CD4-positive, CD25-positive, alpha-beta regulatory T cell (primary cell): ENCODE measurements at regions not wholly inside any gene's neighbourhood (a gene's known extent, or its start where the extent isn't known, plus 50 kb on each side); places are given as distances from the start of the nearest gene placed in this dataset.

Source experiments
- ATAC-seq, 2 donors: fragments of 150-1000 bp; cut with Tn5 transposase; one replicate each; pipeline ENCODE4 v1.10.0; 2021; ENCODE audit warnings: low read depth in 2 of 2, moderate number of reproducible peaks in 2 of 2, moderate library complexity in 1 of 2
- DNase-seq, 3 donors: peaks; one replicate each; pipeline versions ENCODE4 v3.0.0 to v3.0.0-alpha.2; 2012 to 2022; ENCODE audit warnings: mixed read lengths in 1 of 3
- H3K27ac ChIP-seq: one replicate; pipeline ENCODE4 v1.7.0; 2013; ENCODE audit warnings: mild to moderate bottlenecking, low read length; ENCODE audit not compliant: insufficient read depth, poor library complexity, severe bottlenecking
- H3K27me3 ChIP-seq: one replicate; pipeline ENCODE4 v1.7.0; 2013; ENCODE audit warnings: low read length; ENCODE audit not compliant: control insufficient read depth, insufficient read depth
- H3K36me3 ChIP-seq: one replicate; pipeline ENCODE4 v1.7.0; 2013; ENCODE audit warnings: mild to moderate bottlenecking, low read length, moderate library complexity; ENCODE audit not compliant: control insufficient read depth, insufficient read depth
- H3K4me1 ChIP-seq: 2 replicates; pipeline ENCODE4 v1.7.0; 2013; ENCODE audit warnings: mild to moderate bottlenecking, low read length; ENCODE audit not compliant: insufficient read depth, control insufficient read depth, poor library complexity, severe bottlenecking
- H3K4me3 ChIP-seq: one replicate; pipeline ENCODE4 v1.7.0; 2013; ENCODE audit warnings: low read depth, mild to moderate bottlenecking, low read length, moderate library complexity
- H3K9me3 ChIP-seq, 2 experiments: 1 replicate in 1 of 2; 2 replicates in 1 of 2; pipeline ENCODE4 v1.7.0; 2013; ENCODE audit warnings: low read length in 2 of 2, mild to moderate bottlenecking in 1 of 2, moderate library complexity in 1 of 2; ENCODE audit not compliant: control insufficient read depth in 2 of 2
- H3K27ac Mint-ChIP-seq, 3 donors: one replicate each; pipeline ENCODE4 v1.8.0; 2020 to 2022; ENCODE audit warnings: mild to moderate bottlenecking in 3 of 3, mixed read lengths in 3 of 3, moderate library complexity in 2 of 3
- H3K27me3 Mint-ChIP-seq: one replicate; pipeline ENCODE4 v1.8.0; 2022; ENCODE audit warnings: mild to moderate bottlenecking, mixed read lengths
- H3K36me3 Mint-ChIP-seq: one replicate; pipeline ENCODE4 v1.8.0; 2020; ENCODE audit warnings: mixed read lengths
- H3K4me1 Mint-ChIP-seq, 4 donors: one replicate each; pipeline ENCODE4 v1.8.0; 2020 to 2022; ENCODE audit warnings: mixed read lengths in 4 of 4, mild to moderate bottlenecking in 1 of 4
- H3K4me3 Mint-ChIP-seq, 4 donors: one replicate each; pipeline ENCODE4 v1.8.0; 2020 to 2022; ENCODE audit warnings: mild to moderate bottlenecking in 4 of 4, mixed read lengths in 4 of 4, moderate library complexity in 3 of 4
- H3K9me3 Mint-ChIP-seq, 7 donors: one replicate each; pipeline ENCODE4 v1.8.0; 2020 to 2022; ENCODE audit warnings: mixed read lengths in 7 of 7, mild to moderate bottlenecking in 3 of 7, moderate library complexity in 2 of 7

- H3K4me3 Mint-ChIP-seq: no peak overlapping the region
- ATAC-seq (no peak), DNase-seq (no peak)
These were observed 188.7 kb upstream of the TPM1 start for GRCh38 chr15:62853841-62854225.

GRCh38 chr15:62854420-62855084 is 188.0 kb upstream of the TPM1 start:
- Mint-ChIP-seq H3K4me3 (no peak overlapping the region), H3K36me3 (no peaks in the 10 kb centered on the region), H3K4me1 (peaks cover 0 to 3% (median 0%) of the 10 kb centered on the region in 4 donors), H3K27ac (no peak overlapping the region), H3K9me3 (peaks cover 0 to 3% (median 0%) of the 10 kb centered on the region in 7 donors), H3K27me3 (no peaks in the 10 kb centered on the region)
- no peak overlapping the region for H3K4me3 ChIP-seq
- H3K27me3 ChIP-seq: peaks cover 2% of the 10 kb centered on the region
- no peak overlapping the region for H3K27ac ChIP-seq
- no peaks in the 10 kb centered on the region for H3K4me1 ChIP-seq
- H3K9me3 ChIP-seq: no peaks in the 10 kb centered on the region
- no peak for DNase-seq
- H3K36me3 ChIP-seq: no peaks in the 10 kb centered on the region
- no peak for ATAC-seq

More at GRCh38 chr15:62853841-62854225, 188.7 kb upstream of the TPM1 start:
- H3K9me3 Mint-ChIP-seq: peaks cover 0 to 3% (median 0%) of the 10 kb centered on the region in 7 donors
- H3K27me3 ChIP-seq: peaks cover 2% of the 10 kb centered on the region
- H3K4me1 ChIP-seq: no peaks in the 10 kb centered on the region
- H3K4me1 Mint-ChIP-seq: peaks cover 0 to 3% (median 0%) of the 10 kb centered on the region in 4 donors
- H3K4me3 ChIP-seq: no peak overlapping the region
- H3K27ac ChIP-seq: no peak overlapping the region
- H3K27ac Mint-ChIP-seq: no peak overlapping the region
- H3K36me3 ChIP-seq: no peaks in the 10 kb centered on the region
- H3K36me3 Mint-ChIP-seq: no peaks in the 10 kb centered on the region
- H3K27me3 Mint-ChIP-seq: no peaks in the 10 kb centered on the region
- H3K9me3 ChIP-seq: no peaks in the 10 kb centered on the region

GRCh38 chr15:62855085-62855476 is 187.5 kb upstream of the TPM1 start:
- Mint-ChIP-seq H3K27ac (no peak overlapping the region), H3K4me3 (peak overlapping the region in 1 of 4 donors; percentile 47), H3K4me1 (peaks cover 0 to 3% (median 0%) of the 10 kb centered on the region in 4 donors), H3K9me3 (peaks cover 0 to 7% (median 0%) of the 10 kb centered on the region in 7 donors), H3K36me3 (no peaks in the 10 kb centered on the region), H3K27me3 (no peaks in the 10 kb centered on the region)
- Histone ChIP-seq H3K9me3 (no peaks in the 10 kb centered on the region), H3K27ac (no peak overlapping the region), H3K4me1 (no peaks in the 10 kb centered on the region), H3K4me3 (no peak overlapping the region), H3K27me3 (peaks cover 2% of the 10 kb centered on the region), H3K36me3 (no peaks in the 10 kb centered on the region)
- ATAC-seq: no peak
- DNase-seq: no peak

- no peak for DNase-seq
- Mint-ChIP-seq H3K27ac (no peak overlapping the region), H3K9me3 (peaks cover 0 to 8% (median 1%) of the 10 kb centered on the region in 7 donors), H3K27me3 (peaks cover 9% of the 10 kb centered on the region), H3K36me3 (no peaks in the 10 kb centered on the region), H3K4me3 (no peak overlapping the region), H3K4me1 (peaks cover 0 to 3% (median 0%) of the 10 kb centered on the region in 4 donors)
- Histone ChIP-seq H3K4me1 (no peaks in the 10 kb centered on the region), H3K27me3 (peaks cover 2% of the 10 kb centered on the region), H3K36me3 (no peaks in the 10 kb centered on the region), H3K9me3 (no peaks in the 10 kb centered on the region), H3K4me3 (no peak overlapping the region), H3K27ac (no peak overlapping the region)
- no peak for ATAC-seq
These were observed 185.9 kb upstream of the TPM1 start for GRCh38 chr15:62856466-62857246.

GRCh38 chr15:62857411-62857853 is 185.1 kb upstream of the TPM1 start:
- Mint-ChIP-seq H3K27ac (no peak overlapping the region), H3K36me3 (no peaks in the 10 kb centered on the region), H3K4me3 (no peak overlapping the region), H3K27me3 (peaks cover 9% of the 10 kb centered on the region), H3K9me3 (peaks cover 0 to 8% (median 1%) of the 10 kb centered on the region in 7 donors), H3K4me1 (peaks cover 0 to 3% (median 0%) of the 10 kb centered on the region in 4 donors)
- no peaks in the 10 kb centered on the region for H3K36me3 ChIP-seq
- peak in 1 of 3 donors; percentile 43 for DNase-seq
- H3K4me3 ChIP-seq: no peak overlapping the region
- H3K4me1 ChIP-seq: no peaks in the 10 kb centered on the region
- no peak for ATAC-seq
- no peak overlapping the region for H3K27ac ChIP-seq
- H3K27me3 ChIP-seq: peaks cover 2% of the 10 kb centered on the region
- H3K9me3 ChIP-seq: no peaks in the 10 kb centered on the region

- H3K27me3 Mint-ChIP-seq: peaks cover 9% of the 10 kb centered on the region
- peaks cover 0 to 3% (median 0%) of the 10 kb centered on the region in 4 donors for H3K4me1 Mint-ChIP-seq
- no peaks in the 10 kb centered on the region for H3K9me3 ChIP-seq
- H3K27ac Mint-ChIP-seq: no peak overlapping the region
- no peak for ATAC-seq
- DNase-seq: no peak
- H3K4me3 Mint-ChIP-seq: no peak overlapping the region
- no peak overlapping the region for H3K27ac ChIP-seq
- no peaks in the 10 kb centered on the region for H3K36me3 Mint-ChIP-seq
- peaks cover 2% of the 10 kb centered on the region for H3K27me3 ChIP-seq
- no peaks in the 10 kb centered on the region for H3K36me3 ChIP-seq
- H3K4me1 ChIP-seq: no peaks in the 10 kb centered on the region
- H3K4me3 ChIP-seq: no peak overlapping the region
- peaks cover 0 to 8% (median 1%) of the 10 kb centered on the region in 7 donors for H3K9me3 Mint-ChIP-seq
These were observed 184.2 kb upstream of the TPM1 start for GRCh38 chr15:62858343-62858742.

- no peaks in the 10 kb centered on the region for H3K9me3 ChIP-seq
- H3K4me1 ChIP-seq: no peaks in the 10 kb centered on the region
- ATAC-seq (no peak), DNase-seq (no peak)
- no peak overlapping the region for H3K27ac Mint-ChIP-seq
- peaks cover 14% of the 10 kb centered on the region for H3K27me3 Mint-ChIP-seq
- H3K36me3 ChIP-seq: no peaks in the 10 kb centered on the region
- peaks cover 2% of the 10 kb centered on the region for H3K27me3 ChIP-seq
- H3K4me1 Mint-ChIP-seq: no peaks in the 10 kb centered on the region
- peaks cover 0 to 8% (median 1%) of the 10 kb centered on the region in 7 donors for H3K9me3 Mint-ChIP-seq
- no peak overlapping the region for H3K4me3 Mint-ChIP-seq
- no peaks in the 10 kb centered on the region for H3K36me3 Mint-ChIP-seq
- H3K4me3 ChIP-seq: no peak overlapping the region
- no peak overlapping the region for H3K27ac ChIP-seq
These were observed 179.8 kb upstream of the TPM1 start for GRCh38 chr15:62862717-62863116.
